ENCODE measurements at regions not wholly inside any gene's neighbourhood (a gene's known extent, or its start where the extent isn't known, plus 50 kb on each side); places are given as distances from the start of the nearest gene placed in this dataset.

GRCh38 chr16:8127070-8127469 lies 463.2 kb downstream of the TMEM114 start:
- TF ChIP-seq CTCF (optimal IDR thresholded peaks at IDR 0.05 in 1 of 3, IDR thresholded peaks at IDR 0.05 in 1 of 3, conservative IDR thresholded peaks at IDR 0.05 in 1 of 3; ENCODE audit: extremely low read depth in 1 of 3, insufficient read depth in 2 of 3, low read length in 3 of 3) = no peak
- no peaks in the 10 kb centered on the region for H4K20me1 ChIP-seq (ENCODE audit: control insufficient read depth, extremely low read depth, insufficient read depth, low read length)
- no peak overlapping the region for H2AFZ ChIP-seq (ENCODE audit: control insufficient read depth, low read length)
- no peak overlapping the region for H3K4me2 ChIP-seq (ENCODE audit: control insufficient read depth, extremely low read depth, insufficient read depth, low read depth, low read length)
- FAIRE-seq (no peak), DNase-seq (ENCODE audit: low read depth, low spot score) (no peak)
- H3K9me3 ChIP-seq (ENCODE audit: control insufficient read depth, low read depth, low read length) = peaks cover 3% of the 10 kb centered on the region
- H3K79me2 ChIP-seq (ENCODE audit: control insufficient read depth, insufficient read depth, low read length) = no peaks in the 10 kb centered on the region
- H3K27me3 ChIP-seq (ENCODE audit: control insufficient read depth, extremely low read depth, insufficient read depth, low read length) = no peaks in the 10 kb centered on the region
- dilution Hi-C loops (cut with MboI; ENCODE audit: extremely low pct_ligation_motif_present, low sequenced_read_pairs) = no loop called here
- no peak overlapping the region for H3K9ac ChIP-seq (ENCODE audit: control insufficient read depth, extremely low read depth, insufficient read depth, low read length)
- no peak overlapping the region for H3K27ac ChIP-seq (ENCODE audit: control insufficient read depth, insufficient read depth, low read length)
- no peak overlapping the region for H3K4me3 ChIP-seq (ENCODE audit: control insufficient read depth in 2 of 3, extremely low read depth in 1 of 3, insufficient read depth in 2 of 3, low read depth in 1 of 3, low read length in 3 of 3)
- H3K4me1 ChIP-seq (ENCODE audit: control insufficient read depth, extremely low read depth, insufficient read depth, low read length) = no peaks in the 10 kb centered on the region
- H3K9me1 ChIP-seq (ENCODE audit: control insufficient read depth, extremely low read depth, insufficient read depth, low read length) = no peaks in the 10 kb centered on the region
- H3K36me3 ChIP-seq (ENCODE audit: control insufficient read depth in 2 of 2, extremely low read depth in 1 of 2, insufficient read depth in 2 of 2, low read length in 2 of 2) = no peaks in the 10 kb centered on the region

- Histone ChIP-seq H3K9me1 (ENCODE audit: control insufficient read depth, extremely low read depth, insufficient read depth, low read length) (no peaks in the 10 kb centered on the region), H3K79me2 (ENCODE audit: control insufficient read depth, insufficient read depth, low read length) (no peaks in the 10 kb centered on the region), H3K4me3 (ENCODE audit: control insufficient read depth in 2 of 3, extremely low read depth in 1 of 3, insufficient read depth in 2 of 3, low read depth in 1 of 3, low read length in 3 of 3) (no peak overlapping the region), H3K9me3 (ENCODE audit: control insufficient read depth, low read depth, low read length) (peaks cover 3% of the 10 kb centered on the region), H3K4me2 (ENCODE audit: control insufficient read depth, extremely low read depth, insufficient read depth, low read depth, low read length) (no peak overlapping the region), H3K27me3 (ENCODE audit: control insufficient read depth, extremely low read depth, insufficient read depth, low read length) (no peaks in the 10 kb centered on the region), H3K9ac (ENCODE audit: control insufficient read depth, extremely low read depth, insufficient read depth, low read length) (no peak overlapping the region), H3K4me1 (ENCODE audit: control insufficient read depth, extremely low read depth, insufficient read depth, low read length) (no peaks in the 10 kb centered on the region), H2AFZ (ENCODE audit: control insufficient read depth, low read length) (no peak overlapping the region), H3K27ac (ENCODE audit: control insufficient read depth, insufficient read depth, low read length) (no peak overlapping the region), H3K36me3 (ENCODE audit: control insufficient read depth in 2 of 2, extremely low read depth in 1 of 2, insufficient read depth in 2 of 2, low read length in 2 of 2) (no peaks in the 10 kb centered on the region), H4K20me1 (ENCODE audit: control insufficient read depth, extremely low read depth, insufficient read depth, low read length) (no peaks in the 10 kb centered on the region)
- FAIRE-seq (no peak), DNase-seq (ENCODE audit: low read depth, low spot score) (no peak)
- TF ChIP-seq EZH2 (IDR thresholded peaks at IDR 0.05; ENCODE audit: low read length) (no peak), CTCF (optimal IDR thresholded peaks at IDR 0.05 in 1 of 3, IDR thresholded peaks at IDR 0.05 in 1 of 3, conservative IDR thresholded peaks at IDR 0.05 in 1 of 3; ENCODE audit: extremely low read depth in 1 of 3, insufficient read depth in 2 of 3, low read length in 3 of 3) (no peak)
- dilution Hi-C loops (cut with MboI; ENCODE audit: extremely low pct_ligation_motif_present, low sequenced_read_pairs) = no loop called here
These were observed 464.0 kb downstream of the TMEM114 start for GRCh38 chr16:8126313-8126712.
